ENCODE measurements at regions not wholly inside any gene's neighbourhood (a gene's known extent, or its start where the extent isn't known, plus 50 kb on each side); places are given as distances from the start of the nearest gene placed in this dataset.

DNA sequence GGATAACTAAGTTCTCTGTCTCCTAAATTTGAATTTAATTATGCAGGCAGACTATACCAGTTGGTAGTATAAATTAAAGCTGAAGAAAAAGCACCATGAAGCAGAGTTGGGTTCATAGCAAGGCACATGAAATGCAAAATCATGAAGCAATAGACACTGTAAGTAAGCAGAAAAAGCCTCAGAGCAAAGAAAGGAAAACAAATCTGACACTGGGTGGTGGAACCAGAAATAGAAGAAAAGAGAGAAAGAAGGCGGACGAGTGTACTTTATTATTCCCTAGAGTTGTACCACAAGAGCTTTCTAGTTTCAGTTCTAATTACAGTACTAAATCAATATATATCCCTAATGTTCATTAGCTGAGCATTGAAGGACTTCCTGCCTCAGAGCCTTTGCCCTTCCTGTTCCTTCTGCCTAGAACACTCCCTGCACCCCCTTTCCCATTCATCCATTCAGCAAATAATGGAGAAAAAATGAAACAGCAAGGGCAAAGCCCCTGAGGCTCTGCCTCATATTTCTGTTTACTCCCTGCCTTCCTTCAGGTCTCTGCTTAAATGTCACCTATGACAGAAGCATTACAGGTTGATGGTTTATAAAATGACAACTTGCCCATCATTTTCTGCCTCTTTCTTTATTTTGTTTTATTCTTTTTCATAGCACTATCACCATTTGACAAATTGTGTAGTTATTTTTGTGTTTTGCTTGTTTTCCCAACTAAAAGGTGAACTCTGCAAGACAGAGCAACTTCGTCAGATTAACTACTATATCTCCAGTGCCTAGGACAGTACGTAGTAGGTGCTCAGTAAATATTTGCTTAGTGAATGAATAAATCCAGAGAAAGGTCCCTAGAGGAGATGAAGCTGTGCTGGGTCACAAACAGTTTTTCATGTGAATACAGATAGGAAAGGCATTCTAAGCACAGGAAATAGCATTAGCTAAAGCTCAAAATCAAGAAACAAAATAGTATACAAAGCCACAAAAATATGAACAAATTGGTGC, 154.0 kb upstream of the RASGEF1B start:
- Mint-ChIP-seq H3K36me3 (ENCODE audit: low read depth) (no peaks in the 10 kb centered on the region), H3K27ac (no peak overlapping the region), H3K4me1 (ENCODE audit: low read depth) (peaks cover 10% of the 10 kb centered on the region), H3K27me3 (ENCODE audit: low read depth) (peaks cover 18% of the 10 kb centered on the region), H3K4me3 (ENCODE audit: low read depth) (no peak overlapping the region), H3K9me3 (no peaks in the 10 kb centered on the region)
- DNase-seq (ENCODE audit: low spot score), result no peak
- intact Hi-C loops (cut with micrococcal nuclease), result loop anchor here (5.0 kb wide), 1 partner anchor 133 kb away; no protein-coding TSS in a partner anchor

DNA sequence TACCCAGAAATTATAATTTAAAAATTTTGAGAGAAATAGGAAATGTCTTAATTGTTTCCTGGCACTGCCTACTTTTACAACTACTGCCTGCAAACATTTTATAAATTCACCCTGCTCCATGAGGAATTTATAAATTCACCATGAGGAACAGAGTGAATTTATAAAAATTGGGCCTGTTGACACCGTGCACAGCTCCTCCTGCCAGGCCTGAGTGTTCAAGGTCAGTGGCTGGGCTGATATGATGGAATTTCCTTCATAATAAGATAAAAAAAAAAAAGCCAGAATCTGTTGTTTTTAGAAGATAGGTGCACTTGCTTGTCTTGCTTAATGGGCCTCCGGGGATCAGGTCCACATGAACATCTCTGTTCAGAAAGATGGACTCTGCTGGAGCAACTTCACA, 151.7 kb upstream of the RASGEF1B start:
- no peak for DNase-seq (ENCODE audit: low spot score)
- Mint-ChIP-seq H3K36me3 (ENCODE audit: low read depth) (no peaks in the 10 kb centered on the region), H3K4me3 (ENCODE audit: low read depth) (no peak overlapping the region), H3K27me3 (ENCODE audit: low read depth) (peaks cover 19% of the 10 kb centered on the region), H3K9me3 (no peaks in the 10 kb centered on the region), H3K27ac (no peak overlapping the region), H3K4me1 (ENCODE audit: low read depth) (peaks cover 3% of the 10 kb centered on the region)
- intact Hi-C loops (cut with micrococcal nuclease), result no loop called here

DNA sequence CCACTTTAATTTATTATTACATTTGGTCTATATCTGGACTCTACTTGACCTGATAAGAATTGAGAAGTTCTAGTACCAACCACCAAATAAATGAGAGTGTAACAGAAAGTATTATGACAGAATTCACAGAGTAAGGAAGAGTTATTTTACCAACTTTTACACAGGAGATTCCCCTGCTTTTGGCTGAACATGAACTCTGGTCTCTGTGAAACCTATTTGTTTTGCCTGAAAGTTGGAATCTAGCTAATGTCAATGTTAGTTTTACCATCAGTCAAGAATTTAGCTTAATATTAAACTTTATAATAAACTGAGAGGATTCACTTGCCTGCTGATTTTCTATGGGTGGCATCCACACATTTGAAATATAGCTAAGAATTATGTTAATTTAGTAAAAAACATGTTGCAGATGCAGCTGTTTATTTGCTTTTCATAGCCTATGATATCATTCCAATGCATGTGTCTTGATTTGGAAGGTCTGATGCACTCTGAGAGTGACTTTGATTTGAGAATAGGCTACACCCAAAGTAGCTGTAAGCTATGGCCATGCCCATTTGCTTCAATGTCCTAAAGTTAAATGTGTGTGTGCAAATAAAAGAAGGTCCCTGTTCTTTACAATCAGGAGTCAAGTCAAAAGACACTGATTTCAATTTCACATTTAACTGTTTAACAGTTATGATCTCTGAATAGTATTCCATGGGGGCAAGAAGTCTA, 150.9 kb upstream of the RASGEF1B start:
- Mint-ChIP-seq H3K27ac (no peak overlapping the region), H3K27me3 (ENCODE audit: low read depth) (peaks cover 17% of the 10 kb centered on the region), H3K36me3 (ENCODE audit: low read depth) (no peaks in the 10 kb centered on the region), H3K4me1 (ENCODE audit: low read depth) (no peaks in the 10 kb centered on the region), H3K4me3 (ENCODE audit: low read depth) (no peak overlapping the region), H3K9me3 (no peaks in the 10 kb centered on the region)
- no peak for DNase-seq (ENCODE audit: low spot score)
- intact Hi-C loops (cut with micrococcal nuclease), result no loop called here

DNA sequence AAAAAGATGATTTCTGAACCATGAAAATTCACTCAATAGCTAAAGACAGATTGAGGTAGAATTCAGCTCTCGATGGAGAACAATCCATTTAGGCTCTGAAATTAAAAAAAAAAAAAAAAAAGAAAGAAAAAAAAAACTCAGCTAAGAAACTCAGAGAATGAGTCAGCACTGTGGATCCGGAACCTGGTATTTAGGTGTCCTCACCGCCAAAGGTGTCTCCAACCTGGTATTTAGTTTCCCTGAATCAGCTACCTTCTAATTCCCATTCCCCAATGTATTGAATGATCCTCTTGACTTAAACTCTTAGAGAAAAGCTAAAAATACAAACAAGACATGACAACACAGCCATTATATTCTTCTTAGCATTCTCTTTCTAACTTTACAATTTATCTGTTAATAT, 150.3 kb upstream of the RASGEF1B start:
- no peak for DNase-seq (ENCODE audit: low spot score)
- intact Hi-C loops (cut with micrococcal nuclease), result no loop called here
- H3K4me1 Mint-ChIP-seq (ENCODE audit: low read depth), result no peaks in the 10 kb centered on the region
- no peaks in the 10 kb centered on the region for H3K9me3 Mint-ChIP-seq
- H3K27me3 Mint-ChIP-seq (ENCODE audit: low read depth), result peaks cover 17% of the 10 kb centered on the region
- H3K27ac Mint-ChIP-seq, result no peak overlapping the region
- no peaks in the 10 kb centered on the region for H3K36me3 Mint-ChIP-seq (ENCODE audit: low read depth)
- no peak overlapping the region for H3K4me3 Mint-ChIP-seq (ENCODE audit: low read depth)

GRCh38 chr4:81621490-81621889, 149.8 kb upstream of the RASGEF1B start:
- no peak overlapping the region for H3K4me3 Mint-ChIP-seq (ENCODE audit: low read depth)
- H3K4me1 Mint-ChIP-seq (ENCODE audit: low read depth), result no peaks in the 10 kb centered on the region
- no peak overlapping the region for H3K27ac Mint-ChIP-seq
- no peaks in the 10 kb centered on the region for H3K9me3 Mint-ChIP-seq
- intact Hi-C loops (cut with micrococcal nuclease), result no loop called here
- H3K27me3 Mint-ChIP-seq (ENCODE audit: low read depth), result peaks cover 17% of the 10 kb centered on the region
- DNase-seq (ENCODE audit: low spot score), result no peak
- no peaks in the 10 kb centered on the region for H3K36me3 Mint-ChIP-seq (ENCODE audit: low read depth)

DNA sequence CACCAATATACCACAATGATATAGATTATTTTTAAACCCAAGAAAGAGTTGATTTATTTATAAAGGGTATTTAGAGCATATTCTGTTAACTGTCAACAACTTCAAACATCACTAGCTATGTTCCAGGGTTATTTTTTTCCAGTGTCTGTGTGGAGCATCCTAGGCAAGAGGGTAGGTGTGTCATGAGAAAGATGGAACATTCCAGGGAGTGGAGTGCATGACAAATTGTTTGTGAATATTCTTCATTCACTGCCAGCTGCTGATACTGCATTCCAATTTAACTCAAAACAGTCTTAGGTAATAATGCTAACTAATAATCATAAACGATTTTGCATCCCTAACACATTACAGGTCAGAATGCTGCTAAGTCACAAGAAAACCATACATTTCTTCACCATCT, 148.7 kb upstream of the RASGEF1B start:
- intact Hi-C loops (cut with micrococcal nuclease), result no loop called here

DNA sequence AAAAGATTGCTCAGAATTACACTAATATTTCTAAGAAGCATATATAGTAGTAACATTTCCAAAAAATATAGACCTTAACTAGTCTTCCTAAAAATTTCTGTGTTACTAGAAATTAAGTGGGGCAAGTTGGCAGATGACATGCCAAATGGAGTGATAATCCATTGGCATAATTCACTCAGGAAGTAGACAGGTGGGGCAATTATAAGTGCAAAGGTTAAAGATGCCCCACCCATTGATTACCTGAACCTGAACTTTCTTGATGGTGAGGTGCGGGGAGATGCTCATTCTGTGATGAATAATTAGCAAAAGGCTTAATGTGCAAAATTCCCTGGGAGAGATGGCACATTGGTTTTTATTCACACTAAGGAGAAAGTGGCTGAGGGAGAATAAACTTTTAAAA, 145.8 kb upstream of the RASGEF1B start:
- no peak overlapping the region for H3K27ac Mint-ChIP-seq
- H3K27me3 Mint-ChIP-seq (ENCODE audit: low read depth), result peaks cover 5% of the 10 kb centered on the region
- DNase-seq (ENCODE audit: low spot score), result no peak
- no peaks in the 10 kb centered on the region for H3K4me1 Mint-ChIP-seq (ENCODE audit: low read depth)
- H3K36me3 Mint-ChIP-seq (ENCODE audit: low read depth), result no peaks in the 10 kb centered on the region
- no peaks in the 10 kb centered on the region for H3K9me3 Mint-ChIP-seq
- intact Hi-C loops (cut with micrococcal nuclease), result no loop called here
- H3K4me3 Mint-ChIP-seq (ENCODE audit: low read depth), result no peak overlapping the region

More for the DNA sequence above, 148.7 kb upstream of the RASGEF1B start:
- no peaks in the 10 kb centered on the region for H3K9me3 Mint-ChIP-seq
- no peaks in the 10 kb centered on the region for H3K36me3 Mint-ChIP-seq (ENCODE audit: low read depth)
- DNase-seq (ENCODE audit: low spot score), result no peak
- no peak overlapping the region for H3K27ac Mint-ChIP-seq
- no peak overlapping the region for H3K4me3 Mint-ChIP-seq (ENCODE audit: low read depth)
- H3K27me3 Mint-ChIP-seq (ENCODE audit: low read depth), result peaks cover 14% of the 10 kb centered on the region
- no peaks in the 10 kb centered on the region for H3K4me1 Mint-ChIP-seq (ENCODE audit: low read depth)

GRCh38 chr4:81611221-81611620, 139.5 kb upstream of the RASGEF1B start:
- Mint-ChIP-seq H3K27ac (no peak overlapping the region), H3K27me3 (ENCODE audit: low read depth) (no peaks in the 10 kb centered on the region), H3K4me3 (ENCODE audit: low read depth) (no peak overlapping the region), H3K36me3 (ENCODE audit: low read depth) (no peaks in the 10 kb centered on the region), H3K9me3 (no peaks in the 10 kb centered on the region), H3K4me1 (ENCODE audit: low read depth) (peaks cover 3% of the 10 kb centered on the region)
- intact Hi-C loops (cut with micrococcal nuclease), result no loop called here
- DNase-seq (ENCODE audit: low spot score), result no peak

GRCh38 chr4:81609844-81610243, 138.1 kb upstream of the RASGEF1B start:
- Mint-ChIP-seq H3K9me3 (no peaks in the 10 kb centered on the region), H3K36me3 (ENCODE audit: low read depth) (no peaks in the 10 kb centered on the region), H3K4me1 (ENCODE audit: low read depth) (peaks cover 3% of the 10 kb centered on the region), H3K27me3 (ENCODE audit: low read depth) (no peaks in the 10 kb centered on the region), H3K4me3 (ENCODE audit: low read depth) (no peak overlapping the region), H3K27ac (no peak overlapping the region)
- DNase-seq (ENCODE audit: low spot score), result no peak
- intact Hi-C loops (cut with micrococcal nuclease), result no loop called here

DNA sequence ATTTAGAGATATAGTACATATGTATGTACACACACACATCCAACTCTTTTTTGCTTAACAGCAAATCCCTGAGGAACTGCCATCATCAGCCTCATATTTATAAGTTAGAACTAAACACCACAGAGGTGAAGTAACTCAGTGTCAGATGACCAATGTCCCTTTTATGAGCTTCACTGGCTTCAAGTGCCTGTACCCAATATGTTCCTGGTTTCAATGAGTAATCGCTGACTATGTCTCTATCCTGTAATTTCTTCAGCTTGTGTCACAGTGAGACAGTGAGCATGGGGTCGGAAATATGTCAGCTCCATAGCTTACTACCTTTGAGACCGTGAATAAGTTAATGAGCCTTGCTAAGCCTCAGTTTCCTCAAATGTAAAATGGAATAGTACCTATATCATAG, 136.2 kb upstream of the RASGEF1B start:
- H3K4me3 Mint-ChIP-seq (ENCODE audit: low read depth), result no peak overlapping the region
- no peaks in the 10 kb centered on the region for H3K27me3 Mint-ChIP-seq (ENCODE audit: low read depth)
- intact Hi-C loops (cut with micrococcal nuclease), result no loop called here
- no peaks in the 10 kb centered on the region for H3K36me3 Mint-ChIP-seq (ENCODE audit: low read depth)
- DNase-seq (ENCODE audit: low spot score), result no peak
- H3K4me1 Mint-ChIP-seq (ENCODE audit: low read depth), result peaks cover 3% of the 10 kb centered on the region
- H3K9me3 Mint-ChIP-seq, result no peaks in the 10 kb centered on the region
- no peak overlapping the region for H3K27ac Mint-ChIP-seq

DNA sequence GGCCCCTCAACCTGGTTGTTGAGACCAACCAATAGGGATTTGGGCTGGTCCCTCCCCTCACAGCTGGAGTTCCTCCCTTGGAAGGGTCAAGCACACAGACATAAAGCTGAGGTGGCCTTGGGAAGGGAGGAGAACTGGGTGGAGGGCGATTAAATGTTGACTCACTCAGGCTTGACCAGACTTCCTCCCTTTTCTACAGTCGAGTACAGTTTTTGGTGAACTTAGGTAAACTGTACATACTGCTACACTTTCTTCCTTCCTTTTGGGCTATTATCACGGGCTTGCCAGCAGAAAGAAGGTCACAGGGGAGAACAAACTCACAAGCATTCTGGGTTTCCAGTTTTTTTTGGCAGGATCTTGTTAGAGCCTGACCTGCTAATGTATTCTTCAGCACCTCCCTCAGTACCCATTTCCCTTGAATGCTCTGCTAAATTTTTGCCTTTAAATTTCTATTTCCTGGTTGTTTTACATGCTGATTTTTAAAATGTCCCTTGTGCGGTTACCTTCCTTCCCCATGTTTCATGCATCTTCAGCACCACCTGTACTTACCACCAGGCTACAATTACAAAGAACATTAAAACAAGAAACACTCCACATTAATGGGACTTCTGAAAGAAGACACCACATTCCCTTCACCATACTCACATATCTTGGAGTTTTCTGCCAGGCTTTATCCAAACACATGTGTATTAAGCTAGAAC, 135.2 kb upstream of the RASGEF1B start:
- H3K27me3 Mint-ChIP-seq (ENCODE audit: low read depth), result no peaks in the 10 kb centered on the region
- DNase-seq (ENCODE audit: low spot score), result no peak
- H3K4me1 Mint-ChIP-seq (ENCODE audit: low read depth), result peaks cover 3% of the 10 kb centered on the region
- H3K4me3 Mint-ChIP-seq (ENCODE audit: low read depth), result no peak overlapping the region
- no peaks in the 10 kb centered on the region for H3K9me3 Mint-ChIP-seq
- intact Hi-C loops (cut with micrococcal nuclease), result no loop called here
- no peaks in the 10 kb centered on the region for H3K36me3 Mint-ChIP-seq (ENCODE audit: low read depth)
- H3K27ac Mint-ChIP-seq, result no peak overlapping the region

GRCh38 chr4:81606166-81606565, 134.5 kb upstream of the RASGEF1B start:
- Mint-ChIP-seq H3K27me3 (ENCODE audit: low read depth) (no peaks in the 10 kb centered on the region), H3K36me3 (ENCODE audit: low read depth) (no peaks in the 10 kb centered on the region), H3K27ac (no peak overlapping the region), H3K9me3 (no peaks in the 10 kb centered on the region), H3K4me3 (ENCODE audit: low read depth) (no peak overlapping the region), H3K4me1 (ENCODE audit: low read depth) (peaks cover 3% of the 10 kb centered on the region)
- DNase-seq (ENCODE audit: low spot score), result no peak
- intact Hi-C loops (cut with micrococcal nuclease), result no loop called here

GRCh38 chr4:81605271-81605670, 133.6 kb upstream of the RASGEF1B start:
- Mint-ChIP-seq H3K9me3 (no peaks in the 10 kb centered on the region), H3K4me3 (ENCODE audit: low read depth) (no peak overlapping the region), H3K27ac (no peak overlapping the region), H3K27me3 (ENCODE audit: low read depth) (no peaks in the 10 kb centered on the region), H3K4me1 (ENCODE audit: low read depth) (peaks cover 3% of the 10 kb centered on the region), H3K36me3 (ENCODE audit: low read depth) (no peaks in the 10 kb centered on the region)
- intact Hi-C loops (cut with micrococcal nuclease), result no loop called here
- DNase-seq (ENCODE audit: low spot score), result no peak

All from activated T-helper 2 cell treated with anti-CD3 and anti-CD28 coated beads, Interferon-gamma antibody, Interleukin-2, Interleukin-4, amounts not matched to agents 10 μg/mL and 5 μg/mL and 100 μg/mL, durations not matched to agents 14 hours and 24 hours and 36 hours (primary cell).